Activated naive CD4-positive, alpha-beta T cell treated with anti-CD3 and anti-CD28 coated beads, Interleukin-2, amount 50 U/mL, for 24 hours (primary cell): ENCODE measurements at regions not wholly inside any gene's neighbourhood (a gene's known extent, or its start where the extent isn't known, plus 50 kb on each side); places are given as distances from the start of the nearest gene placed in this dataset.

Source experiments
- H3K27ac Mint-ChIP-seq: one replicate; pipeline ENCODE4 v1.8.0; 2021; ENCODE audit warnings: mild to moderate bottlenecking, mixed read lengths
- H3K27me3 Mint-ChIP-seq: one replicate; pipeline ENCODE4 v1.8.0; 2021; ENCODE audit warnings: mixed read lengths
- H3K36me3 Mint-ChIP-seq: one replicate; pipeline ENCODE4 v1.8.0; 2021; ENCODE audit warnings: mixed read lengths
- H3K4me1 Mint-ChIP-seq: one replicate; pipeline ENCODE4 v1.8.0; 2021; ENCODE audit warnings: mixed read lengths
- H3K4me3 Mint-ChIP-seq: one replicate; pipeline ENCODE4 v1.8.0; 2021; ENCODE audit warnings: mild to moderate bottlenecking, mixed read lengths
- H3K9me3 Mint-ChIP-seq: one replicate; pipeline ENCODE4 v1.8.0; 2021; ENCODE audit warnings: mixed read lengths

GRCh38 chr11:92822410-92822809 lies 147.0 kb upstream of the MTNR1B start:
- Mint-ChIP-seq H3K9me3 (no peaks in the 10 kb centered on the region), H3K4me1 (no peaks in the 10 kb centered on the region), H3K27me3 (no peaks in the 10 kb centered on the region), H3K27ac (no peak overlapping the region), H3K36me3 (no peaks in the 10 kb centered on the region), H3K4me3 (no peak overlapping the region)

DNA sequence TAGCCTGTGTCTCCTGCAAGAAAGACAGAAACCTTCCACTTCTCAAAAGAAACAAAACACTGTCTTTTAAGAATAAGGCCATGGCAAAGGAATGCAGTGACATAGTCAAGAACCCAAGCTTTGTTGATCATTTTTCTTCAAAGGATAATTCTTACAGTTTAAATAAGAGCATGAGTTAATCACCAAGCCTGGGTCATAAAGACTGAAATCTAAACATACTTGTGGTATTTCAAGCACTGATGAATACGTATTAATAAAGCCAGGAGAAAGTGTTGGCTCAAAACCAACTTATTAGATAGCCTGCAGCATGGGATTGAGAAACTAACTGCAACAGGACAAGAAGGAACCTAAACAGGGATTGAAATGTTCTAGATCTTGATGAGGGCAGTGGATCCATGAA lies 143.3 kb upstream of the MTNR1B start:
- Mint-ChIP-seq H3K4me3 (no peak overlapping the region), H3K9me3 (no peaks in the 10 kb centered on the region), H3K27ac (no peak overlapping the region), H3K4me1 (no peaks in the 10 kb centered on the region), H3K36me3 (no peaks in the 10 kb centered on the region), H3K27me3 (no peaks in the 10 kb centered on the region)

DNA sequence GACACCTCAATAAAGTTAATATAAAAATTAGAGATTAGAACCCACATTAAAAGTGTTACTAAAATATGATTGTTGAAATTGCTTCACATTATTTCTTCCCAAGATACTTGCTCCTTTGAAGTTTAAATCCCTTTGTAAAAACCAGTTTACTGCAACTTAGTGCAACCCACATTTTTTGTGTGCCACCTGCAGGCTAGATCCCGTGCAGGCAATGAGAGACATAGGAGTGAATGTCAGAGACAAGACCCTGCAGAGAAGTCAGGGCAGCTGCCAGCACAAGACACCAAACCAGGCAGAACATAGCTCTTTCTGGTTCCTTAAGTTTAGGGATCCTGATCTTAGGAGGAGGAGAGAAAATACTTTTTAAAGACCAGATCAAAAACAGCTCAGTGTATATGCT lies 142.8 kb upstream of the MTNR1B start:
- H3K27ac Mint-ChIP-seq, result no peak overlapping the region
- no peaks in the 10 kb centered on the region for H3K4me1 Mint-ChIP-seq
- peaks cover 3% of the 10 kb centered on the region for H3K27me3 Mint-ChIP-seq
- H3K4me3 Mint-ChIP-seq, result no peak overlapping the region
- H3K36me3 Mint-ChIP-seq, result no peaks in the 10 kb centered on the region
- no peaks in the 10 kb centered on the region for H3K9me3 Mint-ChIP-seq

- H3K9me3 Mint-ChIP-seq, result no peaks in the 10 kb centered on the region
- H3K36me3 Mint-ChIP-seq, result no peaks in the 10 kb centered on the region
- H3K4me3 Mint-ChIP-seq, result no peak overlapping the region
- H3K27me3 Mint-ChIP-seq, result peaks cover 5% of the 10 kb centered on the region
- H3K4me1 Mint-ChIP-seq, result no peaks in the 10 kb centered on the region
- H3K27ac Mint-ChIP-seq, result no peak overlapping the region
Observed at GRCh38 chr11:92827132-92827531, 142.3 kb upstream of the MTNR1B start.

GRCh38 chr11:92828556-92828955 lies 140.9 kb upstream of the MTNR1B start:
- Mint-ChIP-seq H3K4me1 (no peaks in the 10 kb centered on the region), H3K4me3 (no peak overlapping the region), H3K36me3 (no peaks in the 10 kb centered on the region), H3K27me3 (peaks cover 5% of the 10 kb centered on the region), H3K9me3 (no peaks in the 10 kb centered on the region), H3K27ac (no peak overlapping the region)

DNA sequence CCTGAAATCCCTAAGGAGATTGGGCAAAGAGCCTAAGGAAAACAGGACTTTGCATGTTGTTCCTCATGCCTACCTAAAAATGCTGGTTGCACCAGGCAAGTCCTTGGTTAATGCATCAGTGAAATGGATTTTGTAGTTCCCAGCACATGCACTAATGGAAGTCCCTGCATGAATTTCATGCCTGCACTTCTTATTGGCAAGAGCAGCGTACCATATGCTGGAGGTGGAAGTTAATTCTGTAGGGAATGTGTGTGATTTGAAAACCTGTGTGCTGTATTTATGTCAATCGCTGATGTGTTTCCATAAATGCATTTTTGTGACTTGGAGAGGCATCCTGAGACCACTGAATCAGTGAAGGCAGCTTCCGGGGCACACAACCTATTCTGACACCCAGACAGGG lies 140.3 kb upstream of the MTNR1B start:
- H3K27me3 Mint-ChIP-seq, result peaks cover 5% of the 10 kb centered on the region
- H3K9me3 Mint-ChIP-seq, result no peaks in the 10 kb centered on the region
- no peaks in the 10 kb centered on the region for H3K36me3 Mint-ChIP-seq
- H3K4me3 Mint-ChIP-seq, result no peak overlapping the region
- H3K4me1 Mint-ChIP-seq, result no peaks in the 10 kb centered on the region
- no peak overlapping the region for H3K27ac Mint-ChIP-seq

GRCh38 chr11:92829671-92830070 lies 139.8 kb upstream of the MTNR1B start:
- H3K4me3 Mint-ChIP-seq, result no peak overlapping the region
- H3K36me3 Mint-ChIP-seq, result no peaks in the 10 kb centered on the region
- no peaks in the 10 kb centered on the region for H3K9me3 Mint-ChIP-seq
- no peak overlapping the region for H3K27ac Mint-ChIP-seq
- peaks cover 5% of the 10 kb centered on the region for H3K27me3 Mint-ChIP-seq
- H3K4me1 Mint-ChIP-seq, result no peaks in the 10 kb centered on the region

DNA sequence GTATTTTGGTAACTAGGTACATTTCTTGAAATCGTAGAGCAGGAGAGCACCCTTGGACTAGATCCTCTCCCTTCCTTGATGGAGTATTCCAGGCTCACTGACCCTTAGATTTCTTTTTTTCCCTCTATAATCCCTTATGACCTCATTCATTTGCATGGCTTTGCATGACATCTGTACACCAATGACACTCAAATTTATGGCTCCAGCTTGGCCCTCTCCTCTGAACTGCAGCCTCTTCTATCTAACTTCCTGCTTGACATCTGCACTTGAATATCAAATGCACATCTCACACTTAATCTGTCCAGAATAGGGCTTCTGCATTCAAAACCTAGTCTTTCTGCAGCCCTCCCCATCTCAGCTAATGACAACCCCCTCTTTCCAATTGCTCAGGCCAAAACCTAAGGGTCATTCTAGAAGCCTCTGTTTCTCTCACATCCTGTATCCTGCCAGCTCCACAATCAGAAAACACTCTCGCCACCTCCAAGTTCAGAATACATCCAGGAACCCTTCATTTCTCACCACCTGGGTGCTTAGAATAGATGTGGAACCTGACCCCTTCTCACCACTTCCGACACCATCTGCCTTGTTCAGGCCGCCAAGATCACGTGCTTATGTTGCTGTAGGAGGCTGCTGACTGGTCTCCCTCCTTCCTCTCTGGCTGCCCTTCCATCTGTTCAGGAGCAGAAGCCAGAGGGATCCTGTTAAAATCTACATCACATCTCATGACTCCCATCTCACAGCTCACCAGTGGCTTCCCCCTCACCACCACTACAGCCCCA lies 138.9 kb upstream of the MTNR1B start:
- no peak overlapping the region for H3K4me3 Mint-ChIP-seq
- no peak overlapping the region for H3K27ac Mint-ChIP-seq
- no peaks in the 10 kb centered on the region for H3K36me3 Mint-ChIP-seq
- H3K4me1 Mint-ChIP-seq, result no peaks in the 10 kb centered on the region
- H3K27me3 Mint-ChIP-seq, result peaks cover 5% of the 10 kb centered on the region
- H3K9me3 Mint-ChIP-seq, result no peaks in the 10 kb centered on the region

GRCh38 chr11:92834296-92835020 lies 135.0 kb upstream of the MTNR1B start:
- peaks cover 5% of the 10 kb centered on the region for H3K27me3 Mint-ChIP-seq
- H3K9me3 Mint-ChIP-seq, result no peaks in the 10 kb centered on the region
- no peaks in the 10 kb centered on the region for H3K36me3 Mint-ChIP-seq
- no peaks in the 10 kb centered on the region for H3K4me1 Mint-ChIP-seq
- no peak overlapping the region for H3K27ac Mint-ChIP-seq
- no peak overlapping the region for H3K4me3 Mint-ChIP-seq

GRCh38 chr11:92837595-92837994 lies 131.9 kb upstream of the MTNR1B start:
- Mint-ChIP-seq H3K9me3 (no peaks in the 10 kb centered on the region), H3K27ac (no peak overlapping the region), H3K27me3 (no peaks in the 10 kb centered on the region), H3K36me3 (no peaks in the 10 kb centered on the region), H3K4me3 (no peak overlapping the region), H3K4me1 (no peaks in the 10 kb centered on the region)

- H3K27ac Mint-ChIP-seq, result no peak overlapping the region
Observed at GRCh38 chr11:92838759-92839310, 130.6 kb upstream of the MTNR1B start.

DNA sequence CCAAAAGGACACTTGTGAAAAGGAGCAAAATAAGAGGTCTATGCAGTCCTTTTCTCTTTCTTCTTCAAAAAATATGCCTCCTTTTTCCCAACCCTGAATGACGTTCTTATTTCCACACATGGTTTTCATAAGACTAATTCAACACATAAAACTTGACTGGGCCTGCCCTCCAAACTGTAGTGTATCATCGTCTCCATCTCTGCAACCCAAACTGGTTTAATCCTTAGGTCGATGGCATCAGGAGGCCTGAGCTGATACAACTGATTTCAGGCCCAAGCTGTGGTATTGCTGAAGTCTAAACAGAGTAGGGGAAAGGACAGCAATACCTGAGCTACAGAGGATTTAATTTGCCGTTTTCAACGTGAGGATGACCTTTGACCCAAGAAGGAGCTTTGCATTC lies 130.0 kb upstream of the MTNR1B start:
- no peaks in the 10 kb centered on the region for H3K9me3 Mint-ChIP-seq

More at GRCh38 chr11:92838759-92839310, 130.6 kb upstream of the MTNR1B start:
- H3K27me3 Mint-ChIP-seq, result peaks cover 2% of the 10 kb centered on the region
- no peaks in the 10 kb centered on the region for H3K4me1 Mint-ChIP-seq
- no peak overlapping the region for H3K4me3 Mint-ChIP-seq
- H3K36me3 Mint-ChIP-seq, result no peaks in the 10 kb centered on the region
- no peaks in the 10 kb centered on the region for H3K9me3 Mint-ChIP-seq

GRCh38 chr11:92841719-92842118 lies 127.7 kb upstream of the MTNR1B start:
- Mint-ChIP-seq H3K4me1 (no peaks in the 10 kb centered on the region), H3K36me3 (no peaks in the 10 kb centered on the region), H3K4me3 (no peak overlapping the region), H3K9me3 (no peaks in the 10 kb centered on the region), H3K27ac (no peak overlapping the region), H3K27me3 (peaks cover 2% of the 10 kb centered on the region)

More for the DNA sequence above, 130.0 kb upstream of the MTNR1B start:
- no peaks in the 10 kb centered on the region for H3K36me3 Mint-ChIP-seq
- H3K27me3 Mint-ChIP-seq, result peaks cover 2% of the 10 kb centered on the region
- H3K4me1 Mint-ChIP-seq, result no peaks in the 10 kb centered on the region
- no peak overlapping the region for H3K4me3 Mint-ChIP-seq
- no peak overlapping the region for H3K27ac Mint-ChIP-seq

DNA sequence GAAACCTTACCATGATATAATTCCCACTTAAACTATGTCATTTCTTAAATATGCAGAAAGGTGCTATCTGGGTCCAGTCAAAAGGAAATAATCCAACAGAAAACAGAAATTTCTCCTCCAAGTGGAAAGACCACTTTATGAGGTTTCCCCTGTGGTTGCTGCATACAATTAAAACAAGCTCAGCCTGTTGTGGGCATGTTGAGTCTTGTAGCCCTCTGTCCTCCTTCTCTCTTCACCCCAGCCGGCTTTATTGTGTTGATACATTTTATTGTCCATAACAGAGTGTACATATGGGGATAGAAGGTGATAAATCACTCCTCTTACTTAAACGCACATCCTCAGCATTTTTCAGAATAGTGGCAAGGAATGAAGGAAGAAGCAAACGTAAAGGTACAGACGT lies 126.0 kb upstream of the MTNR1B start:
- no peaks in the 10 kb centered on the region for H3K36me3 Mint-ChIP-seq
- H3K27ac Mint-ChIP-seq, result no peak overlapping the region
- H3K4me3 Mint-ChIP-seq, result no peak overlapping the region
- H3K4me1 Mint-ChIP-seq, result no peaks in the 10 kb centered on the region
- no peaks in the 10 kb centered on the region for H3K9me3 Mint-ChIP-seq
- H3K27me3 Mint-ChIP-seq, result peaks cover 2% of the 10 kb centered on the region

DNA sequence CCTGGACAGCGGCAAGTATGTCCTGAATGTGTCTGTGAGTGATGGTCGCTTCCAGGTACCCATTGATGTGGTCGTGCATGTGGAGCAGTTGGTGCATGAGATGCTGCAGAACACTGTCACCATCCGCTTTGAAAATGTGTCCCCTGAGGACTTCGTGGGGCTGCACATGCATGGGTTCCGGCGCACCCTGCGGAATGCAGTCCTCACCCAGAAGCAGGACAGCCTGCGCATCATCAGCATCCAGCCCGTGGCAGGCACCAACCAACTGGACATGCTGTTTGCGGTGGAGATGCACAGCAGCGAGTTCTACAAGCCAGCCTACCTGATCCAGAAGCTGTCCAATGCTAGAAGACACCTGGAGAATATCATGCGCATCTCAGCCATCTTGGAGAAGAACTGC lies 125.3 kb upstream of the MTNR1B start:
- Mint-ChIP-seq H3K4me1 (no peaks in the 10 kb centered on the region), H3K27me3 (peaks cover 2% of the 10 kb centered on the region), H3K27ac (no peak overlapping the region), H3K4me3 (no peak overlapping the region), H3K9me3 (no peaks in the 10 kb centered on the region), H3K36me3 (no peaks in the 10 kb centered on the region)

- Mint-ChIP-seq H3K9me3 (no peaks in the 10 kb centered on the region), H3K4me3 (no peak overlapping the region), H3K4me1 (no peaks in the 10 kb centered on the region), H3K36me3 (no peaks in the 10 kb centered on the region), H3K27ac (no peak overlapping the region), H3K27me3 (peaks cover 2% of the 10 kb centered on the region)
Observed at GRCh38 chr11:92845390-92845789, 124.1 kb upstream of the MTNR1B start.
